Trophoblast cell (in vitro differentiated cells and primary cell): ENCODE measurements at regions not wholly inside any gene's neighbourhood (a gene's known extent, or its start where the extent isn't known, plus 50 kb on each side); places are given as distances from the start of the nearest gene placed in this dataset.

Experiments used
- DNase-seq, 2 donors: peaks; one replicate each; pipeline ENCODE4 v3.0.0-alpha.2; 2016
- H2AFZ ChIP-seq: 2 replicates; pipeline ENCODE4 v1.6.1; 2013; ENCODE audit warnings: low read length, moderate library complexity, mild to moderate bottlenecking; ENCODE audit not compliant: insufficient read depth, poor library complexity
- H2AK5ac ChIP-seq: 2 replicates; pipeline ENCODE4 v1.6.1; 2013; ENCODE audit warnings: mild to moderate bottlenecking, low read length
- H2BK120ac ChIP-seq: 2 replicates; pipeline ENCODE4 v1.6.1; 2013; ENCODE audit warnings: low read length, mild to moderate bottlenecking, moderate library complexity; ENCODE audit not compliant: insufficient read depth, poor library complexity
- H2BK12ac ChIP-seq: 2 replicates; pipeline ENCODE4 v1.6.1; 2013; ENCODE audit warnings: mild to moderate bottlenecking, low read length, moderate library complexity
- H2BK5ac ChIP-seq: 2 replicates; pipeline ENCODE4 v1.6.1; 2013; ENCODE audit warnings: low read length, low read depth, moderate library complexity, mild to moderate bottlenecking; ENCODE audit not compliant: poor library complexity
- H3K14ac ChIP-seq: 2 replicates; pipeline ENCODE4 v1.6.1; 2013; ENCODE audit warnings: mild to moderate bottlenecking, low read length
- H3K18ac ChIP-seq: 2 replicates; pipeline ENCODE4 v1.6.1; 2013; ENCODE audit warnings: mild to moderate bottlenecking, low read length
- H3K23ac ChIP-seq: 2 replicates; pipeline ENCODE4 v1.6.1; 2013; ENCODE audit warnings: low read length
- H3K27ac ChIP-seq: 2 replicates; pipeline ENCODE4 v1.5.1; 2013; ENCODE audit warnings: low read depth, mild to moderate bottlenecking, inconsistent platforms, low read length, moderate library complexity
- H3K27me3 ChIP-seq: 2 replicates; pipeline ENCODE4 v1.6.1; 2013; ENCODE audit warnings: inconsistent platforms, mild to moderate bottlenecking, low read length, moderate library complexity; ENCODE audit not compliant: insufficient read depth
- H3K36me3 ChIP-seq, 2 experiments: 1 replicate in 1 of 2; 2 replicates in 1 of 2; pipeline ENCODE4 v1.6.1; 2013; ENCODE audit warnings: low read length in 2 of 2, mild to moderate bottlenecking in 2 of 2, moderate library complexity in 1 of 2; ENCODE audit not compliant: insufficient read depth in 2 of 2, control insufficient read depth in 1 of 2
- H3K4ac ChIP-seq: 2 replicates; pipeline ENCODE4 v1.6.1; 2013; ENCODE audit warnings: low read depth, mild to moderate bottlenecking, low read length, moderate library complexity
- H3K4me1 ChIP-seq, 2 experiments: 1 replicate in 1 of 2; 2 replicates in 1 of 2; pipeline ENCODE4 v1.6.1; 2013; ENCODE audit warnings: low read length in 2 of 2, mild to moderate bottlenecking in 2 of 2, moderate library complexity in 1 of 2; ENCODE audit not compliant: insufficient read depth in 2 of 2, control insufficient read depth in 1 of 2
- H3K4me2 ChIP-seq: 2 replicates; pipeline ENCODE4 v1.6.1; 2013; ENCODE audit warnings: inconsistent platforms, mild to moderate bottlenecking, low read length, moderate library complexity
- H3K4me3 ChIP-seq: 2 replicates; pipeline ENCODE4 v1.5.1; 2013; ENCODE audit warnings: mild to moderate bottlenecking, low read depth, low read length, inconsistent platforms
- H3K79me1 ChIP-seq: one replicate; pipeline ENCODE4 v1.6.1; 2013; ENCODE audit warnings: low read length
- H3K79me2 ChIP-seq: 2 replicates; pipeline ENCODE4 v1.6.1; 2013; ENCODE audit warnings: low read length, mild to moderate bottlenecking; ENCODE audit not compliant: control insufficient read depth, insufficient read depth, poor library complexity
- H3K9ac ChIP-seq: 2 replicates; pipeline ENCODE4 v1.6.1; 2013; ENCODE audit warnings: mild to moderate bottlenecking, low read length
- H3K9me3 ChIP-seq: 2 replicates; pipeline ENCODE4 v1.6.1; 2013; ENCODE audit warnings: low read depth, mild to moderate bottlenecking, control low read depth, inconsistent platforms, low read length; ENCODE audit not compliant: insufficient read depth
- H4K12ac ChIP-seq: 2 replicates; pipeline ENCODE4 v1.6.1; 2013; ENCODE audit warnings: low read depth, mild to moderate bottlenecking, low read length, moderate library complexity
- H4K8ac ChIP-seq: 2 replicates; pipeline ENCODE4 v1.6.1; 2013; ENCODE audit warnings: low read depth, mild to moderate bottlenecking, low read length, moderate library complexity
- H4K91ac ChIP-seq: one replicate; pipeline ENCODE4 v1.6.1; 2013; ENCODE audit warnings: low read depth, mild to moderate bottlenecking, low read length, moderate library complexity
- WGBS: extraction: QIAGEN DNeasy Blood & Tissue Kit; methylation state at CpG from one replicate; pipeline ENCODE4 v1.1.7; 2013; ENCODE audit warnings: missing lambda C conversion rate; ENCODE audit not compliant: insufficient read length, insufficient coverage; ENCODE audit errors: extremely low coverage; 5-methylcytosine and 5-hydroxymethylcytosine counted together

GRCh38 chrX:112266136-112266535, 183.6 kb upstream of the TRPC5 start:
- no peak overlapping the region for H3K14ac ChIP-seq
- H3K4me3 ChIP-seq = no peak overlapping the region
- no peaks in the 10 kb centered on the region for H3K27me3 ChIP-seq
- no peak overlapping the region for H3K18ac ChIP-seq
- no peak overlapping the region for H3K4me2 ChIP-seq
- no peaks in the 10 kb centered on the region for H3K9me3 ChIP-seq
- no peak overlapping the region for H2AFZ ChIP-seq
- H4K8ac ChIP-seq = no peak overlapping the region
- H3K27ac ChIP-seq = no peak overlapping the region
- no peaks in the 10 kb centered on the region for H3K4me1 ChIP-seq
- no peak overlapping the region for H3K4ac ChIP-seq
- no peak overlapping the region for H2BK12ac ChIP-seq
- no peak overlapping the region for H4K91ac ChIP-seq
- no peak overlapping the region for H2BK5ac ChIP-seq
- H2BK120ac ChIP-seq = no peak overlapping the region
- no CpG with 5 or more reads among the region's 2 CpGs for WGBS
- peak; percentile 4 to 58 for DNase-seq
- no peak overlapping the region for H2AK5ac ChIP-seq
- H3K9ac ChIP-seq = no peak overlapping the region
- H3K79me1 ChIP-seq = no peaks in the 10 kb centered on the region
- no peaks in the 10 kb centered on the region for H3K79me2 ChIP-seq
- H4K12ac ChIP-seq = no peak overlapping the region
- no peaks in the 10 kb centered on the region for H3K36me3 ChIP-seq
- no peak overlapping the region for H3K23ac ChIP-seq

- DNase-seq = peak in 1 of 2 donors; percentile 2
- Histone ChIP-seq H3K4me1 (no peaks in the 10 kb centered on the region), H3K4me2 (no peak overlapping the region), H2BK12ac (no peak overlapping the region), H2BK5ac (no peak overlapping the region), H2BK120ac (no peak overlapping the region), H3K18ac (no peak overlapping the region), H2AFZ (no peak overlapping the region), H3K4me3 (no peak overlapping the region), H3K79me2 (no peaks in the 10 kb centered on the region), H3K79me1 (no peaks in the 10 kb centered on the region), H3K14ac (no peak overlapping the region), H3K36me3 (no peaks in the 10 kb centered on the region), H3K27ac (no peak overlapping the region), H2AK5ac (no peak overlapping the region), H3K23ac (no peak overlapping the region), H4K8ac (no peak overlapping the region), H3K9ac (no peak overlapping the region), H3K4ac (no peak overlapping the region), H4K91ac (no peak overlapping the region), H3K27me3 (no peaks in the 10 kb centered on the region), H3K9me3 (no peaks in the 10 kb centered on the region), H4K12ac (no peak overlapping the region)
- WGBS = no CpG with 5 or more reads among the region's 3 CpGs
Measured at GRCh38 chrX:112259375-112259774, 176.8 kb upstream of the TRPC5 start.

GRCh38 chrX:112254896-112255295, 172.3 kb upstream of the TRPC5 start:
- H3K4me3 ChIP-seq = no peak overlapping the region
- WGBS = no CpG with 5 or more reads among the region's 2 CpGs
- no peak overlapping the region for H3K23ac ChIP-seq
- no peak overlapping the region for H2BK120ac ChIP-seq
- no peak overlapping the region for H3K14ac ChIP-seq
- no peaks in the 10 kb centered on the region for H3K79me1 ChIP-seq
- no peak overlapping the region for H4K8ac ChIP-seq
- no peak overlapping the region for H3K18ac ChIP-seq
- no peak overlapping the region for H4K91ac ChIP-seq
- peak in 1 of 2 donors; percentile 4 for DNase-seq
- H3K4me1 ChIP-seq = no peaks in the 10 kb centered on the region
- H3K27me3 ChIP-seq = no peaks in the 10 kb centered on the region
- no peak overlapping the region for H4K12ac ChIP-seq
- H2AFZ ChIP-seq = no peak overlapping the region
- no peaks in the 10 kb centered on the region for H3K36me3 ChIP-seq
- H2BK12ac ChIP-seq = no peak overlapping the region
- no peak overlapping the region for H2AK5ac ChIP-seq
- H3K9me3 ChIP-seq = no peaks in the 10 kb centered on the region
- H2BK5ac ChIP-seq = no peak overlapping the region
- no peak overlapping the region for H3K9ac ChIP-seq
- no peak overlapping the region for H3K27ac ChIP-seq
- H3K4ac ChIP-seq = no peak overlapping the region
- no peak overlapping the region for H3K4me2 ChIP-seq
- H3K79me2 ChIP-seq = no peaks in the 10 kb centered on the region

- Histone ChIP-seq H3K23ac (no peak overlapping the region), H3K4me3 (no peak overlapping the region), H3K79me2 (no peaks in the 10 kb centered on the region), H2AK5ac (no peak overlapping the region), H3K9me3 (no peaks in the 10 kb centered on the region), H4K8ac (no peak overlapping the region), H3K14ac (no peak overlapping the region), H3K4me2 (no peak overlapping the region), H3K4me1 (no peaks in the 10 kb centered on the region), H2BK12ac (no peak overlapping the region), H4K91ac (no peak overlapping the region), H4K12ac (no peak overlapping the region), H2AFZ (no peak overlapping the region), H2BK120ac (no peak overlapping the region), H3K9ac (no peak overlapping the region), H3K27ac (no peak overlapping the region), H2BK5ac (no peak overlapping the region), H3K79me1 (no peaks in the 10 kb centered on the region), H3K4ac (no peak overlapping the region), H3K36me3 (no peaks in the 10 kb centered on the region), H3K27me3 (no peaks in the 10 kb centered on the region), H3K18ac (no peak overlapping the region)
- WGBS = no CpG with 5 or more reads among the region's 1 CpG
- no peak for DNase-seq
Measured at GRCh38 chrX:112247714-112248113, 165.1 kb upstream of the TRPC5 start.
